ENCODE measurements at regions not wholly inside any gene's neighbourhood (a gene's known extent, or its start where the extent isn't known, plus 50 kb on each side); places are given as distances from the start of the nearest gene placed in this dataset.

DNA sequence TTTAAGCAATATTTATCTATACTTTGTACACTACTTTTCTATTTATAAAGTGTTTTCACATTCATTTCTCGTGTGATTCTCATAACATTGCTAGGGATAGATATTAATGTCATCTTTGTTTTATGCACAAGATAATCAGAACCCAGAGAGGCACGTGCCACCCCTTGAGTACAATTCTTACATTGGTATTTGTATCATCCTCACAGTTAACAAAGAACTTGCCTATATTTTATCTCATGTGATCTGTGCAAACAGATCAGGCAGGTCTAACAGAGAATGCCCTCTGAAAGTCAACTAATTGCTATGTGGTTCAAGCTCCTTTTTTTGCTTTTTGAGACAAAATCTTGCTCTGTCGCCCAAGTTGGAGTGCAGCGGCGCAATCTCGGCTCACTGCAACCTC, 604.5 kb downstream of the LMO4 start:
- Histone ChIP-seq H3K27ac (no peak overlapping the region), H3K4me3 (no peak overlapping the region), H3K36me3 (no peaks in the 10 kb centered on the region), H3K4me1 (no peaks in the 10 kb centered on the region), H3K27me3 (no peaks in the 10 kb centered on the region), H3K9me3 (peaks cover 0 to 22% (median 3%) of the 10 kb centered on the region in 12 donors)
- intact Hi-C loops (cut with DNase I): no loop called here
- DNase-seq (no peak), ATAC-seq (no peak)
- WGBS, 4 donors: 80 to 91% (median 86%) methylated on average over 6 of the region's 6 CpGs
- TF ChIP-seq POLR2A (IDR thresholded peaks at IDR 0.05): no peak
- TF ChIP-seq, protein P1, sequence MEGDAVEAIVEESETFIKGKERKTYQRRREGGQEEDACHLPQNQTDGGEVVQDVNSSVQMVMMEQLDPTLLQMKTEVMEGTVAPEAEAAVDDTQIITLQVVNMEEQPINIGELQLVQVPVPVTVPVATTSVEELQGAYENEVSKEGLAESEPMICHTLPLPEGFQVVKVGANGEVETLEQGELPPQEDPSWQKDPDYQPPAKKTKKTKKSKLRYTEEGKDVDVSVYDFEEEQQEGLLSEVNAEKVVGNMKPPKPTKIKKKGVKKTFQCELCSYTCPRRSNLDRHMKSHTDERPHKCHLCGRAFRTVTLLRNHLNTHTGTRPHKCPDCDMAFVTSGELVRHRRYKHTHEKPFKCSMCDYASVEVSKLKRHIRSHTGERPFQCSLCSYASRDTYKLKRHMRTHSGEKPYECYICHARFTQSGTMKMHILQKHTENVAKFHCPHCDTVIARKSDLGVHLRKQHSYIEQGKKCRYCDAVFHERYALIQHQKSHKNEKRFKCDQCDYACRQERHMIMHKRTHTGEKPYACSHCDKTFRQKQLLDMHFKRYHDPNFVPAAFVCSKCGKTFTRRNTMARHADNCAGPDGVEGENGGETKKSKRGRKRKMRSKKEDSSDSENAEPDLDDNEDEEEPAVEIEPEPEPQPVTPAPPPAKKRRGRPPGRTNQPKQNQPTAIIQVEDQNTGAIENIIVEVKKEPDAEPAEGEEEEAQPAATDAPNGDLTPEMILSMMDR (IDR thresholded peaks at IDR 0.05): no peak

DNA sequence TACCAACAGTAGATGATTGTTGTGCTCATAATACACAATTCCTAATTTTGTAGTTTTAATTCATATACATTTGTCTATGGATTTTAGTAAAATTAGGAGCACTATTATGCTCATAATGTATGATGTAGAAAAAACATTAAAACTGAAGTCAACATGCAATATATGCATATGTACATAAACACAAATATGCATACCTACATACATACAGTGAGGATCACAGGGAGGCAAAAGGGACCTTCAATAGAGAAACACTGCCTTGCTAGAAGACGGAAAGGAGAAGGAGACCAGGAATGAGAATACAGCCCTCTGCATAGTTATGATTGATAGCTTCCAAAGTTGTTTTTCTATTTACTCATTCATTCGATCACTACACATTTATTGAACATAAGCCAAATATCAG, 606.5 kb downstream of the LMO4 start:
- no peaks in the 10 kb centered on the region for H3K4me1 ChIP-seq
- WGBS, 4 donors: 89 to 95% (median 92%) methylated on average over 2 of the region's 2 CpGs
- ATAC-seq: no peak

DNA sequence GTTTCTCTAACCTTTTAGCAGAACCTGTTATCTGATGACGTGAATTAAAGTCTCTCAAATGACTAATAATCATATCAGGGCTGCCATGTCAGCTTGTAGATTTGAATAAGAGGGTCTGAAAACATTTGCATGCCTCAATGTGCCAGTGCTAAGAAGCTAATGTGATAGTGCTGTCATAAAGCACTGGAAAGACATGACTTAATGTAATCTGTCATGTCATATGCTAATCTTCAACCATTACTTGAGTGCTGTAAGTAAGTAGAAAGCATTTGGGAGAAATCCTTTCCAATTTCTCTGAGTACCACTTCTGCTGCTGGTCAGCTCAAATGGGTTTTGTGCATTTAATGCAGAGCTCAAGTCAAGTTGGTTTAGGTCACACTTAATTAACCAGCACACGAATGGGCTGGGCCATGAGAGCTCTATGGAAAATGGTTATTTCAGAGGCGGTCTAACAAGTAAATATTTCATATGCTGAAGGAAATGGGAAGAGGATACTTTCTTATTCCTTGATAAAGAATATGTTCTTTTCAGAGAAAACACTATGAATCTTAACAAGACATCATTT, 609.2 kb downstream of the LMO4 start:
- no peaks in the 10 kb centered on the region for H3K27me3 ChIP-seq
- no peak overlapping the region for H3K4me3 ChIP-seq
- intact Hi-C loops (cut with DNase I): no loop called here
- no peak overlapping the region for H3K27ac ChIP-seq
- H3K36me3 ChIP-seq: no peaks in the 10 kb centered on the region
- TF ChIP-seq, protein P1 (IDR thresholded peaks at IDR 0.05): no peak
- no peak for TF ChIP-seq POLR2A (IDR thresholded peaks at IDR 0.05)
- H3K9me3 ChIP-seq: no peaks in the 10 kb centered on the region
- ATAC-seq (no peak), DNase-seq (no peak)
- H3K4me1 ChIP-seq: peaks cover 0 to 4% (median 0%) of the 10 kb centered on the region in 12 donors
- 76 to 82% (median 79%) methylated on average over 3 of the region's 3 CpGs for WGBS, 4 donors

More for the DNA sequence above, 606.5 kb downstream of the LMO4 start:
- DNase-seq: no peak
- no peak for TF ChIP-seq POLR2A (IDR thresholded peaks at IDR 0.05)
- TF ChIP-seq, protein P1 (IDR thresholded peaks at IDR 0.05): no peak
- H3K27ac ChIP-seq: no peak overlapping the region
- no peaks in the 10 kb centered on the region for H3K36me3 ChIP-seq
- no peaks in the 10 kb centered on the region for H3K27me3 ChIP-seq
- peaks cover 0 to 22% (median 3%) of the 10 kb centered on the region in 12 donors for H3K9me3 ChIP-seq
- intact Hi-C loops (cut with DNase I): no loop called here
- H3K4me3 ChIP-seq: no peak overlapping the region

DNA sequence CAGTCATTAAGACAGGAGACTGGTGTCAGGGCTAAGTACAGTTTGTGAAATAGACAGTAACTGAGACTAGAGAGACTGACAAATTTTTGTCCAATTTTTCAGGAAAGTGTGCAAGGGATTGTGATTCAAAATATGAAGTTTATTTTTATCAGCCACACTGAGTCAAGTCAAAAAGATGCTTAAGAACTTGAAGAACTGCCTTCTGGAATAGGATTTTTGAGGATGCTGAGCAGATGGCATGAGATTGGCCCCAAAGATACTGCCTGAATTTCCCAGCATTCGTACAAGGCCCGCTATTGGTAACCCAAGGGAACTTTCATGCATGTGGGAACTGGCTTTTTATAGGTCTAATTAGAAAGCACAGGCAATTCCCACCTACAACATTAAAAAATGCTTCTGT, 610.0 kb downstream of the LMO4 start:
- intact Hi-C loops (cut with DNase I): no loop called here

More for the DNA sequence above, 610.0 kb downstream of the LMO4 start:
- H3K4me1 ChIP-seq: peaks cover 0 to 4% (median 0%) of the 10 kb centered on the region in 12 donors
- no peaks in the 10 kb centered on the region for H3K9me3 ChIP-seq
- WGBS, 4 donors: 82 to 96% (median 91%) methylated on average over 2 of the region's 2 CpGs
- H3K36me3 ChIP-seq: no peaks in the 10 kb centered on the region
- TF ChIP-seq, protein P1 (IDR thresholded peaks at IDR 0.05): no peak
- TF ChIP-seq POLR2A (IDR thresholded peaks at IDR 0.05): no peak
- no peak overlapping the region for H3K27ac ChIP-seq
- no peak overlapping the region for H3K4me3 ChIP-seq
- ATAC-seq: no peak
- no peaks in the 10 kb centered on the region for H3K27me3 ChIP-seq
- DNase-seq: no peak
